OCI-LY1 (cell line): ENCODE measurements at regions not wholly inside any gene's neighbourhood (a gene's known extent, or its start where the extent isn't known, plus 50 kb on each side); places are given as distances from the start of the nearest gene placed in this dataset.
A peak's percentile ranks its signal among the peaks of the same experiment; 100 is the strongest.

Source experiments
- H2AFZ ChIP-seq: fragments of 200-600 bp; sonication (generic), shearing (Covaris generic); 2 replicates; pipeline ENCODE4 v1.6.0; 2014; ENCODE audit warnings: antibody characterized with exemption, mild to moderate bottlenecking, low read length
- H3F3A ChIP-seq: fragments of 200-600 bp; sonication (generic), shearing (Covaris generic); 2 replicates; pipeline ENCODE4 v1.6.0; 2014; ENCODE audit warnings: mild to moderate bottlenecking, antibody characterized with exemption, low read length, moderate library complexity; ENCODE audit not compliant: insufficient read depth
- H3K27ac ChIP-seq: fragments of 200-600 bp; sonication (generic); 2 replicates; pipeline ENCODE4 v1.5.1; 2014; ENCODE audit warnings: low read length, mixed run types, mild to moderate bottlenecking, low read depth; ENCODE audit not compliant: poor library complexity, severe bottlenecking
- H3K27me3 ChIP-seq: fragments of 200-600 bp; sonication (generic); 2 replicates; pipeline ENCODE4 v1.6.0; 2014; ENCODE audit warnings: antibody characterized with exemption, mild to moderate bottlenecking, low read length, moderate library complexity; ENCODE audit not compliant: insufficient read depth
- H3K36me3 ChIP-seq: fragments of 200-600 bp; sonication (generic); 2 replicates; pipeline ENCODE4 v1.6.1; 2014; ENCODE audit warnings: mild to moderate bottlenecking, antibody characterized with exemption, low read length, moderate library complexity, mixed read lengths; ENCODE audit not compliant: insufficient read depth
- H3K4me1 ChIP-seq: fragments of 200-600 bp; sonication (generic); 2 replicates; pipeline ENCODE4 v1.5.1; 2014; ENCODE audit warnings: mild to moderate bottlenecking, low read length, moderate library complexity; ENCODE audit not compliant: insufficient read depth, severe bottlenecking
- H3K4me2 ChIP-seq: fragments of 200-600 bp; sonication (generic), shearing (Covaris generic); 2 replicates; pipeline ENCODE4 v1.6.1; 2014; ENCODE audit warnings: low read length
- H3K4me3 ChIP-seq: fragments of 200-600 bp; sonication (generic); 2 replicates; pipeline ENCODE4 v1.5.1; 2014; ENCODE audit warnings: low read length, low read depth, mild to moderate bottlenecking, mixed read lengths; ENCODE audit not compliant: poor library complexity, severe bottlenecking
- H3K79me2 ChIP-seq: fragments of 200-600 bp; shearing (Covaris generic); 2 replicates; pipeline ENCODE4 v1.6.1; 2016; ENCODE audit warnings: mixed run types, low read length, mixed read lengths; ENCODE audit not compliant: insufficient read depth
- H3K9ac ChIP-seq: fragments of 200-600 bp; sonication (generic), shearing (Covaris generic); 2 replicates; pipeline ENCODE4 v1.6.1; 2014; ENCODE audit warnings: mild to moderate bottlenecking, low read length, mixed read lengths
- H3K9me2 ChIP-seq: fragments of 200-600 bp; sonication (generic), shearing (Covaris generic); 2 replicates; pipeline ENCODE4 v1.6.1; 2014; ENCODE audit warnings: low read depth, mild to moderate bottlenecking, low read length, mixed read lengths
- H3K9me3 ChIP-seq: fragments of 200-600 bp; shearing (Covaris generic); 2 replicates; pipeline ENCODE4 v1.6.1; 2014; ENCODE audit warnings: low read length, mixed read lengths
- H4K20me1 ChIP-seq: fragments of 200-600 bp; sonication (generic), shearing (Covaris generic); 2 replicates; pipeline ENCODE4 v1.6.0; 2016; ENCODE audit warnings: mild to moderate bottlenecking, low read length; ENCODE audit not compliant: insufficient read depth
- CTCF ChIP-seq: fragments of 200-600 bp; sonication (generic), shearing (Covaris generic); IDR thresholded peaks from 2 replicates; pipeline ENCODE4 v1.5.1; 2017; ENCODE audit warnings: mild to moderate bottlenecking, antibody characterized with exemption, low read length, moderate library complexity, mixed read lengths
- EZH2 ChIP-seq: fragments of 200-600 bp; sonication (generic), shearing (Covaris generic); IDR thresholded peaks from 2 replicates; pipeline ENCODE4 v1.8.0; 2017; ENCODE audit warnings: borderline replicate concordance, mixed run types, mild to moderate bottlenecking, antibody characterized with exemption, low read length, moderate library complexity, mixed read lengths

GRCh38 chr14:42277840-42278239 lies 671.2 kb downstream of the LRFN5 start:
- peak overlapping the region; percentile 50 for H3K4me2 ChIP-seq
- no peaks in the 10 kb centered on the region for H3K36me3 ChIP-seq
- H3K9ac ChIP-seq: peak overlapping the region; percentile 30
- H3K27me3 ChIP-seq: no peaks in the 10 kb centered on the region
- peak overlapping the region; percentile 18 for H3K4me3 ChIP-seq
- no peaks in the 10 kb centered on the region for H3F3A ChIP-seq
- TF ChIP-seq CTCF (peak; percentile 24; the same call in 1 of the 2 replicates), EZH2 (no peak)
- H3K79me2 ChIP-seq: no peaks in the 10 kb centered on the region
- peak overlapping the region; percentile 31 for H3K27ac ChIP-seq
- peak overlapping the region; percentile 99 for H2AFZ ChIP-seq
- H4K20me1 ChIP-seq: no peaks in the 10 kb centered on the region
- H3K9me3 ChIP-seq: peaks cover 2% of the 10 kb centered on the region; the same call in 1 of the 2 replicates
- peaks cover 17% of the 10 kb centered on the region for H3K4me1 ChIP-seq
- H3K9me2 ChIP-seq: no peaks in the 10 kb centered on the region

- no peaks in the 10 kb centered on the region for H3K36me3 ChIP-seq
- no peak overlapping the region for H3K4me3 ChIP-seq
- no peaks in the 10 kb centered on the region for H4K20me1 ChIP-seq
- H3K4me1 ChIP-seq: no peaks in the 10 kb centered on the region
- no peaks in the 10 kb centered on the region for H3K27me3 ChIP-seq
- TF ChIP-seq CTCF (no peak), EZH2 (no peak)
- H3F3A ChIP-seq: no peaks in the 10 kb centered on the region
- peaks cover 5% of the 10 kb centered on the region; the same call in 1 of the 2 replicates for H3K9me3 ChIP-seq
- no peak overlapping the region for H3K27ac ChIP-seq
- H3K79me2 ChIP-seq: no peaks in the 10 kb centered on the region
- no peak overlapping the region for H2AFZ ChIP-seq
- no peaks in the 10 kb centered on the region for H3K9me2 ChIP-seq
- H3K9ac ChIP-seq: no peak overlapping the region
- no peak overlapping the region for H3K4me2 ChIP-seq
Measured at GRCh38 chr14:42269234-42269633, 662.6 kb downstream of the LRFN5 start.

DNA sequence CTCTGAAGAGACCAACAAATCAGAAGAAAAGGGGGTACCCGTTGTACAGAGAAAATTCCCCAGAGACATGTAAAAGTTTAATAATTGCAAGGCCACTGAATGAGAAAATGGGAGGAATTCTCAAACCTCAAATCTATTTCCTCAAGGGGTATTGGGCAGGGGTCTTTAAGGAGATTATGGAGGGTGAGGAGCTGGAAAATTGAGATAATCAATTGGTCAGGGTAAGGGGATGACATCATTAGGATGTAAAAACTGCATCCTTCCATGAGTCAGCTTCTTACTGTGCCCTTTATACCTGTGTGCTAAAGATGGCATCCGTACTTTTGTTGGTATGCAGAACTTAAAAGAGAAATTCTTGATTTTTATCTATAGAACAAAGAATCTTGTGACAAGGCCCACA lies 641.5 kb downstream of the LRFN5 start:
- TF ChIP-seq CTCF (no peak), EZH2 (no peak)
- no peaks in the 10 kb centered on the region for H4K20me1 ChIP-seq
- no peak overlapping the region for H3K4me3 ChIP-seq
- no peak overlapping the region for H3K9ac ChIP-seq
- no peaks in the 10 kb centered on the region for H3K9me2 ChIP-seq
- H3K27ac ChIP-seq: no peak overlapping the region
- H3K27me3 ChIP-seq: no peaks in the 10 kb centered on the region
- no peaks in the 10 kb centered on the region for H3F3A ChIP-seq
- no peaks in the 10 kb centered on the region for H3K4me1 ChIP-seq
- no peaks in the 10 kb centered on the region for H3K36me3 ChIP-seq
- no peaks in the 10 kb centered on the region for H3K79me2 ChIP-seq
- peaks cover 2% of the 10 kb centered on the region; the same call in 1 of the 2 replicates for H3K9me3 ChIP-seq
- H3K4me2 ChIP-seq: no peak overlapping the region
- H2AFZ ChIP-seq: no peak overlapping the region
